OCI-LY1 (cell line): ENCODE measurements at regions not wholly inside any gene's neighbourhood (a gene's known extent, or its start where the extent isn't known, plus 50 kb on each side); places are given as distances from the start of the nearest gene placed in this dataset.

Experiments used
- EZH2 ChIP-seq: fragments of 200-600 bp; sonication (generic), shearing (Covaris generic); IDR thresholded peaks from 2 replicates; pipeline ENCODE4 v1.8.0; 2017; ENCODE audit warnings: borderline replicate concordance, mixed run types, mild to moderate bottlenecking, antibody characterized with exemption, low read length, moderate library complexity, mixed read lengths
- TF ChIP-seq, protein P1 (sequence below): fragments of 200-600 bp; sonication (generic), shearing (Covaris generic); IDR thresholded peaks from 2 replicates; pipeline ENCODE4 v1.5.1; 2017; ENCODE audit warnings: mild to moderate bottlenecking, antibody characterized with exemption, low read length, moderate library complexity, mixed read lengths

DNA sequence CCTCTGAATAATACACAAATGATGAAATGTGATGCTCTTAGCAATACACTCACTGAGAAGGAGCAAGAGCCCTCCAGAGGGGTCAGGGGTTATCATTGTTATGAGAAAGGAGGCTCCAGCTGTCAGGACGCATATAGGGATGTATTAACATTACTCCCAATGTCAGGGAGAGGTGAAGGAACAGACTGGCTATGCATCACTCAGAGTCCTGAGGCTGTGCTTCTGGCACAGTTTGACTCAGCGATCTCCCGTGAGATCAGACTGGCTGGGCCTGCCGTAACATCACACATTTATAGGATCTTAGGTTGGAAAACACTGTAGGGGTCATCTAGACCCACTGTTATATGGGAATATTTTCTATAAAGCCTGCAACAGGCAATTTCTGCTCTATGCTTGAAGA lies 226.5 kb upstream of the GLRA1 start:
- TF ChIP-seq, protein P1, sequence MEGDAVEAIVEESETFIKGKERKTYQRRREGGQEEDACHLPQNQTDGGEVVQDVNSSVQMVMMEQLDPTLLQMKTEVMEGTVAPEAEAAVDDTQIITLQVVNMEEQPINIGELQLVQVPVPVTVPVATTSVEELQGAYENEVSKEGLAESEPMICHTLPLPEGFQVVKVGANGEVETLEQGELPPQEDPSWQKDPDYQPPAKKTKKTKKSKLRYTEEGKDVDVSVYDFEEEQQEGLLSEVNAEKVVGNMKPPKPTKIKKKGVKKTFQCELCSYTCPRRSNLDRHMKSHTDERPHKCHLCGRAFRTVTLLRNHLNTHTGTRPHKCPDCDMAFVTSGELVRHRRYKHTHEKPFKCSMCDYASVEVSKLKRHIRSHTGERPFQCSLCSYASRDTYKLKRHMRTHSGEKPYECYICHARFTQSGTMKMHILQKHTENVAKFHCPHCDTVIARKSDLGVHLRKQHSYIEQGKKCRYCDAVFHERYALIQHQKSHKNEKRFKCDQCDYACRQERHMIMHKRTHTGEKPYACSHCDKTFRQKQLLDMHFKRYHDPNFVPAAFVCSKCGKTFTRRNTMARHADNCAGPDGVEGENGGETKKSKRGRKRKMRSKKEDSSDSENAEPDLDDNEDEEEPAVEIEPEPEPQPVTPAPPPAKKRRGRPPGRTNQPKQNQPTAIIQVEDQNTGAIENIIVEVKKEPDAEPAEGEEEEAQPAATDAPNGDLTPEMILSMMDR, result no peak
- TF ChIP-seq EZH2, result no peak
